T47D (cell line): ENCODE measurements at regions not wholly inside any gene's neighbourhood (a gene's known extent, or its start where the extent isn't known, plus 50 kb on each side); places are given as distances from the start of the nearest gene placed in this dataset.
"Not testable (repeated sequence)": the region's sequence is repeated elsewhere in the genome, so short reads cannot be mapped to it uniquely, and the experiment has no call there.

Experiments
- DNase-seq, 2 experiments: peaks; one replicate each; pipeline versions ENCODE4 v3.0.0 to v3.0.0-alpha.2; 2011 to 2012; ENCODE audit warnings: low read depth in 1 of 2, low spot score in 1 of 2
- JUND ChIP-seq: IDR thresholded peaks from 2 replicates; pipeline ENCODE4 v1.6.1; 2012; ENCODE audit warnings: low read depth
- in situ Hi-C: cut with HindIII; loops from 2 replicates; pipeline ENCODE4 v1.10.0; 2016; ENCODE audit warnings: low sequenced_read_pairs, low pct_unique_long_range_greater_than_20kb

DNA sequence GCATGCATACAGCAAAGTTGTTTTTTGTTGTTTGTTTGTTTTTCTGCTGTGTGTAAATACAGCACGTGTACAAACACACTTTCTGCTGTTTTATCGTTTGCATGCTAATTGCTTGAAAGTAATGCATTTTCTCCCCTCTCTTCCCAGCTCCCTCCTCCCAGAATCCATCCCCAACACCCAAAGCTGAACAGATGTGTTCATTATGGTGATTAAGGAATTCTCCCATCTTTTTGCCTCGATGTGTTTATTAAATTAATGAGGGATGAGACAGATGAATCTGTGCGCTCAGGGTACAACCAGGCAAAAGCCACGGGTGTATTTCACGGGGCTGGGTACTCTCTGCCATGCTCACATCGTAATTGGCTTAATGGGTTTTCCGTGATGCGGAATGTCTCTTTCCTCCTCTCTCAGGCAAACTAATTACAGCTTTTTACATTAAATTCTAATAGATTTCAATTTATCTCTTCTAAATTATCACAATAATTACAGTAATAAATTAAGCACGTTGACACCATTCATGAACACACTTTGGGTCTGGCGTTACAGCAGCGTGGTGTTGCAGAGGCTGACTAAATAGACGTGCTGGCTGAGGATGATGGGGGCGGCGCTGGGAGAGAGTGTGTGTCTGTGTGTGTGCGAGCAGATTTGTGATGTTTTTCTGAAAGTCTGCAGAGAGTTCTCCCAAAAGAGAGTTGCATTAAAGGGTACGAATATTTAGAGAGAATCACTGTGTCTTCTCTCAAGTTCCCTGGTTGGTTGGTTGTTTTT lies 117.7 kb downstream of the CRLF2 start:
- in situ Hi-C loops: no loop called here
- TF ChIP-seq JUND: no peak
- DNase-seq: no peak

DNA sequence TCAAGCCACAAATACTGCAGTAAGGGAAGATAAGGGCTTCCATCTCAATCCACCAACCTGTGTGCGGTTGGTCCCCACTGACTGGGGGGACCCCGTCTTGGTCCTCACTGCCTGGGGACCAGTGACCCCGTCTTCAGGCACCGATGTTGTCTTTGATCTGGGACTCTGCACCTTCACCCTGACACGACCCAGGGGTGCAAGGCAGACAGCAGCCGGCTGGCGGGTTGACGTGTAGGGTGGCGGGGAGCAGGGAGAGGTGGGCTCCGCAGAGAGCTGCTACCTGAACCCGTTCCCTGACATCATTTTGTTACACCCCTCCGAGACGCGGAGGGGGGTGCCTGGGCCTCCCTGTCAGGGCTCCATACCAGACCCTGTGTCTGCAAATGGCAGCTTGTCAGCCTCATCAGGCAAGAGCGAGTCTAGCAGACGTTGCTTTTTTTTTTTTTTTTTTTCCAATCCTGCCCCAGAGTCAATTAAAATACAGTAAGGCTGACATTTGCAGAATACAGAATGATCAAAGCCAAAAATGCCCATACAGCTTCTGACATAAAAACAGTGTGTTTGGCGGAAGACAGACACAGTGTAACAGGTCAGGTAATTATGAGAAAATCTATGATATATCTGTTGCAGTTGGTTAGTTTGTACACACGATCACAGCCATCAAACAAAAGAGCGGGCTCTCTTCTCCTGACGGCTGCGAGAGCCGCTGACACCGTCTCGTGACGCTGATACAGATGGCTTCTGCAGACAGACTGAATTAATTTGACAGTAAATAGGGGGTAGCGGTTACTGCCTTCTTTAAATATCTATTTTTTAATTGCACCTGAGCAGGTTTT lies 118.6 kb downstream of the CRLF2 start:
- in situ Hi-C loops: no loop called here
- no peak for TF ChIP-seq JUND

DNA sequence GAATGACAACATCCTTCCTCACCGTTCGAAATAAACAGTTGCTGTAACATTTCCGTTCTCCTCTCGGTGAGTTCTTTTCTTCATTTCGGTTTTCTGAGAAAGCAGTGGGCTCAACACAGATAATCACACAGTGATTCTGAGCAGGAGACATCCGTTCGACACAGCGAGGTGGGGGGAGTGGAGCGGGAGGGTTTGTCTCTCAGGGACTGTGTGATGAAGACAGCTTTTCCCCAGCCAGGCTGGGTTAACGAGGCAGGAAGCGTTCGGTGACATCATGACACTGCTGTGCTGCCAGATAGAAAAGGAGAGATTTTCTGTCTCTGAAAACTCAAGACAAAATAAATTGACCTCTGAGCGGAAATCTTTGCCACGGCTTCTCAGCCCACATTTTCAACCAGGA lies 119.3 kb downstream of the CRLF2 start:
- DNase-seq: no peak
- TF ChIP-seq JUND: no peak
- in situ Hi-C loops: no loop called here

More for the DNA sequence above, 118.6 kb downstream of the CRLF2 start:
- no peak for DNase-seq

DNA sequence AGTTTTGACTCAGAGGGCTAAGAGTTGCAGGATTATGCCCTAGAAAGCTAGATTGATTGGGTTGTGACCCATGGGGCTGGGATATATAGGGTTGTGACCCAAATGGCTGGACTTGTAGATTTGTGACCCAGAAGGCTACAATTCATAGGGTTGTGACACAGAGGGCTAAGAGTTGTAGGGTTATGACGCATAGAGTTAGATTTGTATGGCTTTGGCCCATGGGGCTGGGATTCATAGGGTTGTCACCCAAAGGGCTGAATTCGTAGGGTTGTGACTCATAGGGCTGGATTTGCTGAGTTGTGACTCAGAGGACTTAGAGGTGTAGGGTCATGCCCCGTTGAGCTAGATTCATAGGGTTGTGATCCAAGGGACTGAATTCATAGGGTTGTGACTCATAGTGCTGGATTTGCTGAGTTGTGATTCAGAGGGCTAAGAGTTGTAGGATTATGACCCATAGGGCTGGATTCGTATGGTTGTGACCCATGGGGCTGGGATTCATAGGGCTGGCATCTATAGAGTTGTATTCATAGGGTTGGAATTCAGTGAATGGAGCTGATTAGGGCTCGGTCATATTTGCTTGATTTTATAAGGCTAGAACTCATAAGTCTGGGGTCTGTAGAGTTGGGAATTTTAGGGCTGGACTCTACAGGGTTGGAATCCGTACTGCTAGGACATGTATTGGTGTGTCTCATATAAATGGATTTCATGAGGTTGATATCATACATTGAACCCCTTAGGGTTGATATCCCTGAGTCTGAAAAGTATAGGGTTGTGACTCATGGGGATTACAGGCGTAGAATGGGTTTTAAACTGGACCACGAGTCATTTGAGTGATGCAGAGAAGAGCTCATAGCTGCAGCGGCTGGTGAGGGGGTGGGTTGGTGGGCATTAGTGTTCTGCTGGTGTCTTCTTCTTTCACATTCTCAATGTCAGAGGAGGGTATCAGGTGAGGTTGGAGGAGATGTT lies 125.7 kb downstream of the CRLF2 start:
- no peak for DNase-seq
- in situ Hi-C loops: no loop called here
- TF ChIP-seq JUND: no peak

DNA sequence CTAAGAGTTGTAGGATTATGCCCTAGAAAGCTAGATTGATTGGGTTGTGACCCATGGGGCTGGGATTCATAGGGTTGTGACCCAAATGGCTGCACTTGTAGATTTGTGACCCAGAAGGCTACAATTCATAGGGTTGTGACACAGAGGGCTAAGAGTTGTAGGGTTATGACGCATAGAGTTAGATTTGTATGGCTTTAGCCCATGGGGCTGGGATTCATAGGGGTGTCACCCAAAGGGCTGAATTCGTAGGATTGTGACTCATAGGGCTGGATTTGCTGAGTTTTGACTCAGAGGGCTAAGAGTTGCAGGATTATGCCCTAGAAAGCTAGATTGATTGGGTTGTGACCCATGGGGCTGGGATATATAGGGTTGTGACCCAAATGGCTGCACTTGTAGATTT lies 126.6 kb downstream of the CRLF2 start:
- DNase-seq, in situ Hi-C loops: not testable (repeated sequence)

DNA sequence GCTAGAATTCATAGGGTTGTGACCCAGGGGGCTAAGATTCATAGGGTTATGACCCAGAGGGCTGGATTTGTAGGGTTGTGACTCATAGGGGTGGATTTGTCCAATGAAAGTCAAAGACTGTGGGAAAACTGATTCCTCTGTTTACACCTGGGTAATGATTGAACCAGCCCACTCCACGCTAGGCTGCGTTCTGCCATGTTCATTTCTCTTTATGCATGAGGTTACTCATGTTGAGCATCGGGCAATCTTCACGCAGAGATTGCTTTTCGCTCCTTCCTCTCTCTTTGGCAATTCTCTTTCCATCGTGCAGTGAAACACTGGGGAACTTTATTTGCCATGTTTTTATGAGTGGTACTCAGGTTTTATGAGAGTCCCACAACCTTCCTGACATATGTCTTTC lies 127.8 kb downstream of the CRLF2 start:
- DNase-seq: no peak
- TF ChIP-seq JUND: no peak
- in situ Hi-C loops: no loop called here

DNA sequence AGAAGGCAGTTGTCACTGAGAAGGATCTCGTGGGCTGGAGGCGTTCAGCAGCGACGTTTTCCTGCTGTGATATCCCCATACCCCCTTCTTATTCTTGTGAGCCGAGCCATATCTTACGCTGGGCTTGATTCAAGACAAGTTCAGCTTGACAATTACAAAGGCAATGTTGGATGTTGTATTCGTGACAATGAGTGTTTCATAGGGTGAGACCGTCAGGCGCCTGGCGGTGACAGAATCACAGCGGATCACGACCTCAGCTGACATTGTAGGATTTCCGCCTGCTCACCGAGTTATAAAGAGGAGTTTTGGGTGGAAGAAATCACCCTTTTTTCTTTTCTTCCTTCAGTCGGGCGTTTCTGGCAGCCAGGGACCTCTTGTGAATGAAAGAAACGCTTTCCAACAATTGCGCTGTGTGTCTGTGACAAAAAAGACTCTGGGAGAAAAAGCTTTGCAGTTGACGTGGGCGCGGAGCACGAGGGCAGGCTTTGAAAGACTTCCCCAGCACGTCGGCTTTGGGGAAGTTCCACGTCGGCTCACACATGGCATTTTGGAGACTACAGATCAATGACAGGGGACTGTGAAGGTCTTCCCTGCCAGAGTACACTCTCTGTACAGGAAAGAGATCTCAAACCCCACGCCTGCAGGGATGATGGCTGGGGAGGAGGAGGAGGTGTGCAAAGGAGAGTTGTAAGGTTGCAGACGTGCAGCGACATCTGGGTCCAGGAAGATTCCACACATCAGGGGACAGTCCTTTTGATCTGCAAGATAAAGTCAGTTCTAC lies 135.4 kb downstream of the CRLF2 start:
- in situ Hi-C loops: no loop called here
- DNase-seq: no peak
- no peak for TF ChIP-seq JUND

DNA sequence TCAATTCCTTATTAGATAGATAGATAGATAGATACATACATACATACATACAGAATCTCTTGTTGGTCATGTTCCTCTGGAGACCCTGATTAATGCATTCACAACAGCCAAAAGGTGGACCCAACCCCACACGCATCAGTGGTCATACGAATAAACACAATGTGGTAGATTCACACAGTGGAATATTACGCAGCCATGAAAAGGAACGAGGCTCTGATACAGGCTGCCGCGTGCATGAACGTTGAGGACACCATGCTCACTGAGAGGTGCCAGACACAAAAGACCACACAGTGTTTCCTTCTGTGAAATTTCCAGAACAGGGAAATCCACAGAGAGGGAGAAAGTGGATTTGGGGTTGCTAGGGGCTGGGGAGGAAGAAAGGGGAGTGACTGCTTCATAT lies 136.7 kb downstream of the CRLF2 start:
- in situ Hi-C loops: no loop called here
- no peak for DNase-seq
- TF ChIP-seq JUND: no peak

DNA sequence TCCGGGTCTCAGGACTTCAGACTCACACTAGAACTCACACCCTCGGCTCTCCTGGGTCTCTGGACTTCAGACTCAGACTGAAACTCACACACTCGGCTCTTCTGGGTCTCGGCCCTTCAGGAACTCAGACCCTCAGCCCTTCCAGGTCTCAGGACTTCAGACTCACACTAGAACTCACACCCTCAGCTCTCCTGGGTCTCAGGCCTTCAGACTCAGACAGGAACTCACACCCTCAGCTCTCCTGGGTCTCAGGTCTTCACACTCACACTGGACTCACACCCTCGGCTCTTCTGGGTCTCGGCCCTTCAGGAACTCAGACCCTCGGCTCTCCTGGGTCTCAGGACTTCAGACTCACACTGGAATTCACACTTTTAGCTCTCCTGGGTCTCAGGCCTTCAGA lies 137.3 kb downstream of the CRLF2 start:
- no peak for DNase-seq
- TF ChIP-seq JUND: no peak
- in situ Hi-C loops: no loop called here

DNA sequence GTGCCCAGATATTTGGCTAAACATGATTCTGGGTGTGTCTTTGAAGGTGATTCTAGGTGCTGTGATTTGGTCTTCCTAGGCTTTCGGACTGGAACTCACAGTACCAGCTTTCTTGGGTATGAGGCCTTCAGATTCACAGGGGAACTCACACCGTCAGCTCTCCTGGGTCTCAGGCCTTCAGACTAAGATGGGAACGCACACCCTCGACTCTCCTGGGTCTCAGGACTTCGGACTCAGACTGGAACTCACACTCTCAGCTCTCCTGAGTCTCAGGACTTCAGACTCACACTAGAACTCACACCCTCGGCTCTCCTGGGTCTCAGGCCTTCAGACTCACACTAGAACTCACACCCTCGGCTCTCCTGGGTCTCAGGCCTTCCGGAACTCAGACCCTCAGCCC lies 137.7 kb downstream of the CRLF2 start:
- no peak for DNase-seq
- no peak for TF ChIP-seq JUND
- in situ Hi-C loops: no loop called here

DNA sequence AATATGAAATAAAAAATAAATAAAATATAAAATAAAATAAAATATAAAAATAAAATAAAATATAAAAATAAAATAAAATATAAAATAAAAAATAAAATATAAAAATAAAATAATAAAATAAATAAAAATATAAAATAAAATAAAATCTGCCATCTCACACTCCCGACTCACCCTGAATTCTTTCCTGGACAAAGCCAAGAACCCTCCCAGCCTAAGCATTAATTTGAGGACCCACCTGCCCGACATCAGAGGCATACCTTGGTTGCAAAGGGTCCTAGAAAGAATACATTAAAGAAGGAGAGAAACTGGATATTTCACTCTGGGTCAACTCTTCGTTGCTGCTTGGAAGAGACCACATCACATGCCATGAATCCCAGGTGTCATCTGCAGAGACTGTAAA lies 138.3 kb downstream of the CRLF2 start:
- no peak for TF ChIP-seq JUND
- no peak for DNase-seq
- in situ Hi-C loops: no loop called here
